Kidney (tissue), 13 donors: ENCODE measurements at regions not wholly inside any gene's neighbourhood (a gene's known extent, or its start where the extent isn't known, plus 50 kb on each side); places are given as distances from the start of the nearest gene placed in this dataset.

Experiments
- DNase-seq, 5 donors: peaks; one replicate each; pipeline ENCODE4 v3.0.0-alpha.2; 2013 to 2020
- FAIRE-seq: peaks from 2 replicates; lab custom pipeline; 2012; peaks lifted over from hg19 to GRCh38; lab: Jason Lieb, UNC
- H3K27ac ChIP-seq, 2 donors: one replicate each; pipeline ENCODE4 v1.7.0; 2013; ENCODE audit warnings: low read depth in 2 of 2, low read length in 2 of 2, inconsistent platforms in 1 of 2
- H3K27me3 ChIP-seq: one replicate; pipeline ENCODE4 v1.7.1; 2013; ENCODE audit warnings: low read length, inconsistent platforms; ENCODE audit not compliant: control insufficient read depth, insufficient read depth
- H3K36me3 ChIP-seq, 3 donors: one replicate each; pipeline versions ENCODE4 v1.7.0 to v1.7.1; 2013; ENCODE audit warnings: low read length in 3 of 3, control low read depth in 1 of 3, inconsistent platforms in 1 of 3; ENCODE audit not compliant: insufficient read depth in 3 of 3, control insufficient read depth in 2 of 3
- H3K4me1 ChIP-seq, 3 donors: one replicate each; pipeline versions ENCODE4 v1.7.0 to v1.7.1; 2013; ENCODE audit warnings: low read length in 3 of 3, inconsistent platforms in 1 of 3, low read depth in 1 of 3; ENCODE audit not compliant: control insufficient read depth in 2 of 3, insufficient read depth in 2 of 3
- H3K4me3 ChIP-seq, 3 donors: one replicate each; pipeline versions ENCODE4 v1.7.0 to v1.8.1; 2013; ENCODE audit warnings: low read length in 3 of 3, control low read depth in 1 of 3, inconsistent platforms in 1 of 3
- H3K9ac ChIP-seq, 3 donors: one replicate each; pipeline versions ENCODE4 v1.7.0 to v1.7.1; 2013; ENCODE audit warnings: low read length in 3 of 3, control low read depth in 1 of 3, inconsistent platforms in 1 of 3
- H3K9me3 ChIP-seq, 3 donors: one replicate each; pipeline versions ENCODE4 v1.7.0 to v1.7.1; 2013; ENCODE audit warnings: low read length in 3 of 3, control low read depth in 1 of 3, inconsistent platforms in 1 of 3; ENCODE audit not compliant: control insufficient read depth in 2 of 3, insufficient read depth in 1 of 3
- intact Hi-C: fragments of 100-400 bp; cut with DNase I; formaldehyde crosslinking; loops from one replicate; pipeline ENCODE4 v1.11.1; 2022
- TF ChIP-seq, protein P1 (sequence below): IDR thresholded peaks from 3 replicates; pipeline ENCODE4 v1.5.1; 2012; ENCODE audit warnings: mild to moderate bottlenecking, moderate library complexity, borderline replicate concordance; ENCODE audit not compliant: insufficient read depth; ENCODE audit errors: extremely low read depth
- donor health status: control.
- donor health status: control.
- donor health status: control.
- donor health status: control.
- donor health status: control.
- donor health status: DM: yes; HTN: yes; CAD: no.
- donor health status: Normal renal cell carcinoma (clear cell type).

DNA sequence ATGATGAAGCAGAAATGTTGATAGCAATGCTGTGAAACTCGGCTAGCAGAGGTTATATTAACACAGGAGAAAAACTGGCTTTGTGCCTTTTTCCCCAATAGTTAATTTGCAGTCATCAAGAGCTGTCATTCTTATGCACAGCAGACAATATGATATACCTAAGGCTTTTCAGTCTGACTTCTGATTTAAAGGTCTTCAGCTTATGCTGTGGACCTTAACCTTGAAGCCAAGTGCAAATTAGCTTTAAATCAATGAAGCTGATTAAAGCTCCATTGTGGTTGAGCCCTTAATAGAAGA, 171.6 kb upstream of the ID4 start:
- Histone ChIP-seq H3K9ac (no peak overlapping the region), H3K4me3 (no peak overlapping the region), H3K36me3 (no peaks in the 10 kb centered on the region), H3K27me3 (no peaks in the 10 kb centered on the region), H3K27ac (no peak overlapping the region), H3K4me1 (peaks cover 0 to 3% (median 3%) of the 10 kb centered on the region in 3 donors), H3K9me3 (no peaks in the 10 kb centered on the region)
- DNase-seq (no peak), FAIRE-seq (no peak)
- TF ChIP-seq, protein P1, sequence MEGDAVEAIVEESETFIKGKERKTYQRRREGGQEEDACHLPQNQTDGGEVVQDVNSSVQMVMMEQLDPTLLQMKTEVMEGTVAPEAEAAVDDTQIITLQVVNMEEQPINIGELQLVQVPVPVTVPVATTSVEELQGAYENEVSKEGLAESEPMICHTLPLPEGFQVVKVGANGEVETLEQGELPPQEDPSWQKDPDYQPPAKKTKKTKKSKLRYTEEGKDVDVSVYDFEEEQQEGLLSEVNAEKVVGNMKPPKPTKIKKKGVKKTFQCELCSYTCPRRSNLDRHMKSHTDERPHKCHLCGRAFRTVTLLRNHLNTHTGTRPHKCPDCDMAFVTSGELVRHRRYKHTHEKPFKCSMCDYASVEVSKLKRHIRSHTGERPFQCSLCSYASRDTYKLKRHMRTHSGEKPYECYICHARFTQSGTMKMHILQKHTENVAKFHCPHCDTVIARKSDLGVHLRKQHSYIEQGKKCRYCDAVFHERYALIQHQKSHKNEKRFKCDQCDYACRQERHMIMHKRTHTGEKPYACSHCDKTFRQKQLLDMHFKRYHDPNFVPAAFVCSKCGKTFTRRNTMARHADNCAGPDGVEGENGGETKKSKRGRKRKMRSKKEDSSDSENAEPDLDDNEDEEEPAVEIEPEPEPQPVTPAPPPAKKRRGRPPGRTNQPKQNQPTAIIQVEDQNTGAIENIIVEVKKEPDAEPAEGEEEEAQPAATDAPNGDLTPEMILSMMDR = no peak
- intact Hi-C loops = no loop called here

DNA sequence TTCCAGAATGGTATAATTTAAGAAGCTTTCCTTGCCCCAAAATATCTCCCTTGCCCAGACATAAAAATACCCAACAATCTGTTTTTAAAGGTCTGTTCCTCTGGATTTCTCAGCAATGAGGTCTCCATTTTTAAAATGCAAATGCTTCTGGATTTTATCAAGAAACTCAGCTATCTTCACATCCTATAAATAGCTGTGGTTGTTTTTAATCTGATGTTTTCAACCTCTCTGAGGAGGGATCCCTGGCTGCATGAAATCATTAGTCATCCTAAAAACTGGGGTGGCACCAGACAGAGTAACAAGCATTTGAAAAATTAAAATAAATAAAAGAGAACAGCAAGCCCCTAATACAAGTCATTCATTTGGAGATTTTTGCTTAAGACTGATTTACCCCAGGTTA, 168.5 kb upstream of the ID4 start:
- no peak for FAIRE-seq
- Histone ChIP-seq H3K4me3 (no peak overlapping the region), H3K27me3 (no peaks in the 10 kb centered on the region), H3K36me3 (no peaks in the 10 kb centered on the region), H3K4me1 (peaks cover 0 to 3% (median 3%) of the 10 kb centered on the region in 3 donors), H3K9me3 (no peaks in the 10 kb centered on the region), H3K27ac (no peak overlapping the region), H3K9ac (no peak overlapping the region)
- intact Hi-C loops = no loop called here
- TF ChIP-seq, protein P1 = no peak
- DNase-seq = no peak

DNA sequence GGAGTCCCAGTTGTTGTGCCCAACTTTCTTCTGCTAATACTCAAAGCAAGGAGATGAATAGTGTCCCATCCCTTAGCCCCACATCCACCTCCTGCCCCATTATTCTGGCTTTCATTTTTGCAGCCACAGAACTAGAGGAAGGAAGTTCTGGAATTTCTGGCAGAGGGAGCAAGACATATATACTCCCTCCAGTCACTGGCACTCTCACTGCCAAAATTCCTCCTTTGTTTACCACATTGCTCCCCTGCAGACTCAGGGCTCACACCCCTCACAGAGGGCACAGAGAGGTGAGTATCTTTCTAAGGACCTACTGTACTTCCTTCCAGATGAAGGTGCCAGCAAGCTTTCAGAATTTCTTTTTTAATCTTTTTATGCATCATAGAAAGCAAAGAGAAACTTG, 168.0 kb upstream of the ID4 start:
- no peaks in the 10 kb centered on the region for H3K36me3 ChIP-seq
- H3K4me3 ChIP-seq = no peak overlapping the region
- H3K27me3 ChIP-seq = no peaks in the 10 kb centered on the region
- FAIRE-seq (no peak), DNase-seq (no peak)
- no peak overlapping the region for H3K9ac ChIP-seq
- TF ChIP-seq, protein P1 = no peak
- H3K27ac ChIP-seq = no peak overlapping the region
- intact Hi-C loops = no loop called here
- peaks cover 0 to 3% (median 2%) of the 10 kb centered on the region in 3 donors for H3K4me1 ChIP-seq
- no peaks in the 10 kb centered on the region for H3K9me3 ChIP-seq

DNA sequence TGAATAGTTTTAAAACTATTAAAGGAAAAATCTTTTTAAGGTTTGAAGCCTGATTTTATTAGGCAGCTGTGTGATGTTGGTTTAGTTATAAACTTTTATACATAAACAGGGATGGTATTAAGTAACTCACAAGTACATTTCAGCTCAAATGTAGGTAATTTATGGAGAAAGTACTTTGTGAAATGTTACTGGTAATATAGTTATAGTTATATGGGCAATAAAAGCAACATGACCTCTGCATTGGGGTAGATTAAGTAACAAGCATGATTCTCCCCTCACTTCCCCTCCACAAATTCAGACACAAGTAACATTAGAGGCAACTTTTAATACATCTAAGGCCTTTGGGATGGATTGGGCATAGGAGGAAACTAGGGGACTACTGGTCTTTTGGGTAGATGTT, 154.3 kb upstream of the ID4 start:
- FAIRE-seq = no peak
- Histone ChIP-seq H3K9ac (no peak overlapping the region), H3K27ac (no peak overlapping the region), H3K4me3 (no peak overlapping the region), H3K36me3 (no peaks in the 10 kb centered on the region), H3K27me3 (no peaks in the 10 kb centered on the region), H3K9me3 (peaks cover 0 to 2% (median 0%) of the 10 kb centered on the region in 3 donors), H3K4me1 (no peaks in the 10 kb centered on the region)
- TF ChIP-seq, protein P1 = no peak
- intact Hi-C loops = no loop called here
- no peak for DNase-seq
